GM19328 (cell line): ENCODE measurements at regions not wholly inside any gene's neighbourhood (a gene's known extent, or its start where the extent isn't known, plus 50 kb on each side); places are given as distances from the start of the nearest gene placed in this dataset.

ENCODE experiments used
- ATAC-seq: cut with Tn5 transposase; IDR thresholded peaks from one replicate; pipeline ENCODE4 v1.9.1; 2021; ENCODE audit warnings: mild to moderate bottlenecking, moderate library complexity; ENCODE audit not compliant: unreplicated experiment

GRCh38 chr13:97057176-97057575 lies 62.9 kb upstream of the OXGR1 start:
- no peak for ATAC-seq

GRCh38 chr13:97058391-97058790 lies 64.1 kb upstream of the OXGR1 start:
- ATAC-seq = no peak

GRCh38 chr13:97058926-97059325 lies 64.7 kb upstream of the OXGR1 start:
- no peak for ATAC-seq

GRCh38 chr13:97067017-97067895 lies 73.0 kb upstream of the OXGR1 start:
- no peak for ATAC-seq

GRCh38 chr13:97068151-97068550 lies 73.9 kb upstream of the OXGR1 start:
- no peak for ATAC-seq

- no peak for ATAC-seq
These were observed 75.0 kb upstream of the OXGR1 start for GRCh38 chr13:97069050-97069815.

- ATAC-seq = no peak
These were observed 78.0 kb upstream of the OXGR1 start for GRCh38 chr13:97072297-97072696.

GRCh38 chr13:97074618-97075017 lies 80.3 kb upstream of the OXGR1 start:
- ATAC-seq = no peak

- ATAC-seq = no peak
These were observed 82.6 kb upstream of the OXGR1 start for GRCh38 chr13:97076898-97077297.

- no peak for ATAC-seq
These were observed 83.1 kb upstream of the OXGR1 start for GRCh38 chr13:97077341-97077740.

- ATAC-seq = no peak
These were observed 85.5 kb upstream of the OXGR1 start for GRCh38 chr13:97079726-97080125.

GRCh38 chr13:97082461-97083207 lies 88.4 kb upstream of the OXGR1 start:
- ATAC-seq = no peak

GRCh38 chr13:97091196-97091595 lies 96.9 kb upstream of the OXGR1 start:
- no peak for ATAC-seq

GRCh38 chr13:97100821-97101220 lies 106.5 kb upstream of the OXGR1 start:
- no peak for ATAC-seq

GRCh38 chr13:97101912-97102708 lies 107.8 kb upstream of the OXGR1 start:
- no peak for ATAC-seq

- ATAC-seq = no peak
These were observed 112.0 kb upstream of the OXGR1 start for GRCh38 chr13:97106323-97106722.

GRCh38 chr13:97107815-97108529 lies 113.7 kb upstream of the OXGR1 start:
- ATAC-seq = no peak

GRCh38 chr13:97108530-97108900 lies 113.6 kb upstream of the MBNL2 start:
- ATAC-seq = no peak

- ATAC-seq = no peak
These were observed 112.9 kb upstream of the MBNL2 start for GRCh38 chr13:97109256-97109655.
